Dedifferentiated amniotic fluid mesenchymal stem cell (primary cell): ENCODE measurements at regions not wholly inside any gene's neighbourhood (a gene's known extent, or its start where the extent isn't known, plus 50 kb on each side); places are given as distances from the start of the nearest gene placed in this dataset.
A peak's percentile ranks its signal among the peaks of the same experiment; 100 is the strongest.
"Not testable (repeated sequence)": the region's sequence is repeated elsewhere in the genome, so short reads cannot be mapped to it uniquely, and the experiment has no call there.

ENCODE experiments used
- DNase-seq: peaks from one replicate; pipeline ENCODE4 v3.0.0-alpha.2; 2016; ENCODE audit errors: extremely low spot score

DNA sequence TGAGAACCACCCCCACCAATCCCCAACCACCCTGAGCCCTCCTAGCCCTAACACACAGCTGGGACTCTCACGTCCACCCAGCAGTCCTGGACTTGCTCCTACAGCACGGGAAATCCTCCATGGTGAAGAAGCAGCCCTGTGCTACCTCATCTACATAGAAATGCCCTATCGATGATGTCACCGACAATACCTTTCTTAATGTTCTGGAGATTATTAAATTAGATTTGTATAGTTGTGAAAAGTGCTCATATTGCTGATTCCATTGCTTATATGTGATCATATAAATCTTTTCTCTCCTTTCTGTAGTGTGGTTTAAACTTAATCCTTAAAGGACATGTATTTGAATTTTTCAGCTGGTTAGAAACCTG lies 97.1 kb downstream of the PPIAL4G start:
- not testable (repeated sequence) for DNase-seq

DNA sequence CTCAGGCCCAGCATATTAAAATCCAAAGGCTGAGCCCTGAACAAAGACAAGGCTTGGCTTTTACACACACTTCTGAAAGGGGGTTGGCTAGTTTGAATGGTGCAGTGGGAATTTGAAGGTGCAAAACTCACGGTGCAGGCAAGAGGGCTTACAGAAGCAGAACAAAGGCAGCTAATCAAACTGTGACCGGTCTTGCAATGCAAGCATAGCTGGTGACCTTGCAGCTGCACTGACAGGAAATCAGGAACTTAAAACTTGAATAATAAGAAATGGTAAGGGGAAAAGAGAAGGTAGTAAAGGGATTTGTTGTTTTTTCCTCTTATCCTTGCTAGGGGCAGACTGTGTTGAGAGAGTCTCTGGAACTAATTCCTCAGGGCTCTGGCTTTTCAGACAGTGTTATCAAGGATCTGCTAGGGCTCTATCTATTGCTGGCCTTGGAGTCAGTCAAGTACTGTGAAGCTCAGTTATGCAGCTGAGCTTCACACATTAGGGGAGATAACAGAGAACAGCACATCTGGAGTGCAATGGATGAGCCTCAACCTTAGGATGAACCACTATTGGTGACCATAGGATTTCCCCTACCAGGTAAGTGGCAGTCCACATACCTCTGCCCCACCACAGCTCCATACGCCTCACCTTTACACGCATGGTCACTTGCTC lies 97.6 kb downstream of the PPIAL4G start:
- DNase-seq = no peak

GRCh38 chr1:148383966-148384365 lies 99.1 kb downstream of the PPIAL4G start:
- no peak for DNase-seq

DNA sequence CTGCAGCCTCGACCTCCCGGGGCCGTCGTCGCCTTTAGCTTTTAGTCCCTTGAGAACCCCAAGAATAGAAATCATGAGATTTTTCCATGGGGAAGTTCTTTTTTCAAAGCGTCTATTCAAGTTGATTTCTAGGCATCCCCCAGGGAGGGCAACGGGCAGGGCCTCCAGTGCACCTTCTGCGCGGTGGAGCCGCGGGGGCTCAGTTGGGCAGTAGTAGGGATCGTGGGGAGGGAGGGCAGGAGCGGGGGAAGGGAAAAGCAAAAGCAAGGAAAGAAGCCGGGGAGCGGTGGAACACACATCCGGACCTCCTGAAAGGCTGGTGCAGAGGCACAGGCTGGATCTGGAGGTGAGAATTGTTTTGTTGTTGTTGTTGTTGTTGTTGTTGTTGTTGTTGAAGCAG lies 103.4 kb downstream of the PPIAL4G start:
- no peak for DNase-seq

GRCh38 chr1:148379170-148379500 lies 104.0 kb downstream of the PPIAL4G start:
- no peak for DNase-seq

- not testable (repeated sequence) for DNase-seq
Observed at GRCh38 chr1:148377992-148378391, 105.1 kb downstream of the PPIAL4G start.

DNA sequence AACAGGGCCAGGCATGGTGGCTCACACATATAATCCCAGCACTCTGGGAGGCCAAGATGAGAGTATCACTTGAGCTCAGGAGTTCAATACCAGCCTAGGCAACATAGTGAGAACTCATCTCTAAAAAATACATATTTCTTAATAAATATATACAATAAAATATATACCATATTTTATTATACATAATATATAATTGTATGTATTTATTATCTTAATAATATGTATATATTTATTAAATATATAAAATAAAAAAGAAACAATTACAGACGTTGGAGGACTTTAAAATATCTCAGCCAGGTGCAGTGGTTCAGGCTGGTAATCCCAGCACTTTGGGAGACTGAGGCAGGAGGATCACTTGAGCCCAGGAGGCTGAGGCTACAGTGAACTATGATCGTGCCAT lies 106.1 kb downstream of the PPIAL4G start:
- not testable (repeated sequence) for DNase-seq

DNA sequence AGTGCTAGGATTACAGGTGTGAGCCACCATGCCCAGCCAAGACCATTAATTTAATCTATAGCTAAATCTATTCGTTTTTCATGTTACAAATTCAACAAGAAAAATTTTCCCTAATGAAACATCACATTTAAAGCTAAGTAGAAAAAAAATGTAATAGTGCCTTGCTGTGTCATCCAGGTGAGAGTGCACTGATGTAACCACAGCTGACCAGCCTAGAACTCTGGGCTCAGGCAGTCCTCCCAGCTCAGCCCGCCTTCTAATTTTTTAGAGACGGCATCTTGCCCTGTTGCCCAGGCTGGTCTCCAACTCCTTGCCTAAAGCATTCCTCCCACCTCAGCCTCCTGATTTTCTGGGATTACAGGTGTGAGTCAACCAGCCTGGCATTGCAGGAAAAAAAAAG lies 109.0 kb downstream of the PPIAL4G start:
- no peak for DNase-seq

- no peak for DNase-seq
Observed at GRCh38 chr1:148373192-148373925, 109.7 kb downstream of the PPIAL4G start.

- DNase-seq = no peak
Observed at GRCh38 chr1:148372731-148373130, 110.4 kb downstream of the PPIAL4G start.

DNA sequence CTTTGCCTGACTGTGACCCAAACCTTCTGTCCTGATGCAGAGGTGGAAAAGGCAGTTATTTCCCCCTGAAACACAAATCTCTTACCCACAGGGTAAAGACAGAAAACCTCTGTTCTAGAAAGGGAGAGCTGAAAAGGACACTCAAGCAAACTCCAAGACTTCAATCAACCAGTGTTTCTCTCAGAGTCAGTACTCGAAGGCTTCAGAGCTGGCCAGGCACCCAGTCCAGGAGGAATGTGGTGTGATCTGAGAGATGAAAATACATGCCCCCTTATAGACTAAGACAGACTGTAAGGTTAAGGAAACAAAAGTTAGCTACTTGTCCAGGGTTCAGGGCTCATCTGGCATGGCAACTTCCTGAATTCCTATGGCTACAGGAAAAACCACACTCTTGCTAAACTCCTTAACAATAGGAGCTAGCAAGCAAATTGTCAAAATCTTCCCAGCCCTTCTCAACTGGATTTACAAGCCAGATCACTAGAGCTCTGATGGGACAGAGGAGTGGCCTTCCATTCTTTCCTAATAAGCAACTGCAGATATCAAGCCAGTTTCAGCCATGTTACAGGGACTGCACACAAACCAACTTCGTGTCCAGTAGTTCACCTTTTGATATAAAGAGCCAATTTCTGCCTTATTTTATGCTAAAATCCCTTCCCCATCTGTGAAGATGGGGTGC lies 110.9 kb downstream of the PPIAL4G start:
- not testable (repeated sequence) for DNase-seq

- DNase-seq = peak; percentile 37
Observed at GRCh38 chr1:148371551-148371994, 111.5 kb downstream of the PPIAL4G start.

DNA sequence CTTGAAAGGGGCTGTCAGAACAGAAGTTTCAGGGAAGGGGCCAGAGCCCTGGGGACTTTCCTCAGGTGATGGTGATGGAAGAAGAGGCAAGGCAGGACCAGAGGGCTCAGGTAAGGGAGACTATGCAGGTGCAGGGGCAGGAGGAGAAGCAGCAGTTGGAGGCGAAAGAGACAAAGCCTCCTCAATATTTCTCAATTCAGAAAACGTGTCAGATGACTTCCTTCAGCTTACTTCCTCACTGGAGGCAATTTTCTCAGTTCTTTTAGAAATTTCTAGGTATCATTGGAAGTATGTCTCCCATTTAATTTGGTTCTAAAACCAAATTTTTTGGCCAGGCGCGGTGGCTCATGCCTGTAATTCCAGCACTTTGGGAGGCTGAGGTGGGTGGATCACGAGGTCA lies 112.4 kb downstream of the PPIAL4G start:
- DNase-seq = not testable (repeated sequence)

GRCh38 chr1:148367596-148367995 lies 115.5 kb downstream of the PPIAL4G start:
- no peak for DNase-seq

- not testable (repeated sequence) for DNase-seq
Observed at GRCh38 chr1:148366136-148366753, 116.9 kb downstream of the PPIAL4G start.

GRCh38 chr1:148365151-148365550 lies 118.0 kb downstream of the PPIAL4G start:
- not testable (repeated sequence) for DNase-seq

GRCh38 chr1:148363979-148364378 lies 119.1 kb downstream of the PPIAL4G start:
- not testable (repeated sequence) for DNase-seq

- DNase-seq = no peak
Observed at GRCh38 chr1:148363439-148363810, 119.7 kb downstream of the PPIAL4G start.

- DNase-seq = no peak
Observed at GRCh38 chr1:148362626-148363438, 120.3 kb downstream of the PPIAL4G start.

- DNase-seq = no peak
Observed at GRCh38 chr1:148362216-148362611, 120.9 kb downstream of the PPIAL4G start.

DNA sequence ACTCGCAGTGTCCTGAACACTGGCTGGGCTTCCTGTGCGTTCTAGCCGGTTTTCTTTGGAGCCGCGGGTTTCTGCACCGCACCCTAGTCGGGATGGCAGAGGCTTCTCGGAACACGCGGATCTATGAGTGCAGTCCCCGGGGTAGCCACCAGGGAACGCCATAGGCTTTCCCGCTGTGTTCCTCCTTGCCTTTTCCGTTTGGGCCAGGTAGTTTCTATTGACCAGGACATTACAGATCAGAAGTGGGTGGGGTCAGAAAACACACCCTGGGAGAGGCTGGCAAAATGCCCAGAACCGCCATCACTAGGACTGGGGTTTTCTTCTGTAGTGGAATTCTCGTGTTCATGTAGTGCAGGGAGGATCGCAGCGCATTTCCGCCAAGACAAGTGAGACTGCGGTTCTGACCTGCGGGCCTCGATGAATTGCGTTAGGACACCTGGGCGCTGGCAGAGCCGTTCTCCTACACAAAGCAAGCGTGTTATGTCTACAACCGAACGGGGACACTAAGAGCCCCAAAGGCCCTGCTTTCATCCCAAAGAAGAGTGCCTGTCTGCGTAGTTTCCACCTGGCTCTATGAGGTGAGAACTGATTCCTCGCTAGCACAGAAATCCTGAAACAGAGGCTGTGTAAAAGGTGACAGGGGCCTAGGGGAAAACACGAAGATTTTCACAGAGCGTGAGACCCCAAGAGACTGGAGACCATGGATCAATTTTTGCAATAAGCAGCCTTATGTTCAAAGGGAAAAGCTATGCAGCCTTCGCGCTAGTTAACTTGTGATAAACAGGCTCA lies 121.5 kb downstream of the PPIAL4G start:
- DNase-seq = not testable (repeated sequence)
